CD4-positive, alpha-beta T cell treated with Interleukin-2 at 100 ng/mL for 4 hours (primary cell): ENCODE measurements at regions not wholly inside any gene's neighbourhood (a gene's known extent, or its start where the extent isn't known, plus 50 kb on each side); places are given as distances from the start of the nearest gene placed in this dataset.
A peak's percentile ranks its signal among the peaks of the same experiment; 100 is the strongest.
"Not testable (repeated sequence)": the region's sequence is repeated elsewhere in the genome, so short reads cannot be mapped to it uniquely, and the experiment has no call there.

Experiments
- DNase-seq: peaks from one replicate; pipeline ENCODE4 v3.0.0-alpha.2; 2020; ENCODE audit warnings: low spot score

DNA sequence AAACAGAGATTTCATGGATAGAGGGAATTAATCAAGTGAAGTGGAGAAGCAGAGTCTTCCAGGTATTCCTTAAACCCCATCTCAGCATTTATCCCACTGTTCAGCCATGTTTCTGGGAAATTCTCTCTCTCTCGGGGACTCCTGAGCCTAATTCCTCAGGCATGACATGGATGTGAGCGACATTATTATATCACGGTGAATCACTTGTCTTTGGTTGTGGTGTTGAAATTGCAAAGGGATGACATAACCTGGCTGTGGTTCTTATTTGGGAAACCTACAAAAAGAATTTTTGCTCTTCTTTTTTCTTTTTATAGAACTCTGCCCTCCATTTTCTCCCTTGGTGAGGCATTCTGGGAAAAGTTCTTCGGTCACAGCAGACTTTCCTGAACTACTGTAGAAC is 457.9 kb upstream of the PTGER4 start:
- DNase-seq = no peak

GRCh38 chr5:40221255-40221654 is 458.5 kb upstream of the PTGER4 start:
- no peak for DNase-seq

GRCh38 chr5:40220260-40220659 is 459.5 kb upstream of the PTGER4 start:
- no peak for DNase-seq

DNA sequence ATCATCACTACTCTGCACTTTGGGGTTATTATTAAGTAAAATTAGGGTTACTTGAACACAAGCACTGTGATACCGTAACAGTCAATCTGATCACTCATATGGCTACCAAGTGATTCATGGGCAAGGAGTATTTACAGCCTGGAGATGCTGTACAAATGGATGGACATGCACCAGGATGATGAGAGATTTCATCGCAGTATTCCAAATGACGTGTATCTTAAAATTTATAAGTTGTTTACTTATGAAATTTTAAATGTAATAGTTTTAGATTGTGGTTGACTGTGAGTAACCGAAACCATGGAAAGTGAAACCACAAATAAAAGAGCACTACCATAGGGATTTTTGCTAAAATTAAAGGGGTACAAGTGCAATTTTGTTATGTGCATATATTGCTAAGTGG is 462.2 kb upstream of the PTGER4 start:
- DNase-seq = no peak

DNA sequence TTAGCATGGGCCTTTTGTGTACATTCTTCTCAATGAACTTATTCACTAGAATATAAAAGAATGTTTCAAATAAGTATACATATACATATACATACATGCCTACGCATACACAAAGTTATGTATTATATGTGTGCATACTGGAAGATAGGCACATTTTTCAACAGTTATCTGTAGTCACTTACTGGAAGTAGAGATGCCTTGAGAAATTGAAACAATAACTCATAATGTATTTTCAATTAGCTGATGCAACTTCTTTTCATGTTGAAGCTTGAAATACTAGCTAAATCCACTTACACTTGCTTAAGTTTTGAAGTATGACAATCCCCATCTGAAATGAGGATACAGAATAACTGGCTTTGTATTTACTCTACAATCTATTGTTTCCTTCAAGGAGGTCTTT is 469.0 kb upstream of the PTGER4 start:
- no peak for DNase-seq

DNA sequence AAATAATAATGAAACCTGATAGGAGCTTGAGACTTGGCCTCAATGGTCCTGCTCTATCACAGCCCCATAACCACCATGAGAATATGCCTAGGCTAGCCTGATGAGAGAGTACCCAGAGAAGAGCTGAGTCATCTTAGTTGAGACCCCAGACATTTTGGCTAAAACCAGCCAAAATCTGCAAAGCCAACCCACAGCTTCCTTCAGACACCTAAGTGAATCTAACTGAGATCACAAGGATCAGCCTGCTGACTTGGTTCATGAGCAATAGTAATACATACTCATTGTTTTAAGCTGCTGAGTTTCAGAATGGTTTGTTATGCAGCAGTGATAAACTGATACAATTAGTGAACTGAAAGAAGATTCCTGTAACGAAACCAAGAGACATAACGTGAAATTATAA is 473.7 kb upstream of the PTGER4 start:
- no peak for DNase-seq

- DNase-seq = no peak
Measured at GRCh38 chr5:40204144-40204543, 475.6 kb upstream of the PTGER4 start.

- no peak for DNase-seq
Measured at GRCh38 chr5:40202814-40203440, 476.8 kb upstream of the PTGER4 start.

GRCh38 chr5:40198736-40199135 is 481.0 kb upstream of the PTGER4 start:
- no peak for DNase-seq

- DNase-seq = not testable (repeated sequence)
Measured at GRCh38 chr5:40195574-40195973, 484.1 kb upstream of the PTGER4 start.

GRCh38 chr5:40191150-40191549 is 488.6 kb upstream of the PTGER4 start:
- DNase-seq = no peak

DNA sequence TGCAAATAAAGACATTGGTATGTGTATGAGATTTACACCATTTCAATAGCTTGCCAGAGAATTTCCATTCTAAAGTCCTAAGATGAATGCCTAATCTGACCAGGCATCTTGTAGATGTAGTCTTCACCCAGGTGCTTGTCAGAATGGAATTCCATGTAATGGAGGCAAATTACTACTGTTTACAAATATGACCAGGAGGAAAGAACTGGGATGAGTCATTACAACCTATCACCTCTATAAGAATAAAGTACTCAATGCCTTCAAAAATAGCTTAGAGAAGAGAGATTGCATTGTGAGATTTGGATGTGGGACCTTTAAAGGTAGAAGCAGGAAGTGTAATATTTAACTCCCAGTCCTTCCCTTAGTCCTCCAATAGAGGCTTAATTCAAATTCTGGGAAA is 507.0 kb upstream of the PTGER4 start:
- no peak for DNase-seq

- no peak for DNase-seq
Measured at GRCh38 chr5:40171971-40172370, 507.7 kb upstream of the PTGER4 start.

DNA sequence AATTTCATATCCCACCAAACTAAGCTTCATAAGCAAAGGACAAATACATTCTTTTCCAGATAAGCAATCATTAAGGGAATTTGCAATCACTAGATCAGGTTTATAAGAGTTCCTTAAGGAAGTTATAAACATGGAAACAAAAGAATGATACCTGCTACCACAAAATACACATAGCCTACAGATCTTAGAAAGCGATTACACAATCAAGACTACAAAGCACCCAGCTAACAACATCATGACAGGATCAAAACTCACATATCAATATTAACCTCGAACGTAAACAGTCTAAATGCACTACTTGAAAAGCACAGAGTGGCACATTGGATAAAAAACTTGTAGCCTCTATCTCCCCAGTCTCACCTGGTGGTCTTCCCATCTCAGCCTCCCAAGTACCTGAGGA is 512.4 kb upstream of the PTGER4 start:
- no peak for DNase-seq

- no peak for DNase-seq
Measured at GRCh38 chr5:40166802-40167201, 512.9 kb upstream of the PTGER4 start.

GRCh38 chr5:40165789-40166728 is 513.7 kb upstream of the PTGER4 start:
- peak; percentile 35 for DNase-seq

GRCh38 chr5:40165106-40165788 is 514.5 kb upstream of the PTGER4 start:
- no peak for DNase-seq

GRCh38 chr5:40160435-40160834 is 519.3 kb upstream of the PTGER4 start:
- no peak for DNase-seq

DNA sequence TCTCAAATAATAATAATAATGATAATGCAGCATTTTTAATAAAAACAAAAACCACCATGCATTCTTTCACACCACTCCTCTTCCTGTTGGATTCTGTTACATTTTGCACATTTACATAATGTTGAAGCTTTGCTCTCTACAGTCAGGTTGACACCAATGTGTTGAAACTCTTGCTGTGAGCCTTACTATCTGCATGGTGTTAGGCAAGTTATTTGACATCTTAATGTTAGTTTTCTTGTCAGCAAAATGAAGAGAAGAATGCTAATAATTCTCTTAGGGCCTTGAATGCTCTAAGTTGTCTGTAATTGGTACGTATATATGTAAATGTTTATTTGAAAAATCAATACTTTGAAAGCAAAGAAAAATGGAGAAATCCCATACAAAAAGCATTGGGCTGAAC is 525.5 kb upstream of the PTGER4 start:
- no peak for DNase-seq

DNA sequence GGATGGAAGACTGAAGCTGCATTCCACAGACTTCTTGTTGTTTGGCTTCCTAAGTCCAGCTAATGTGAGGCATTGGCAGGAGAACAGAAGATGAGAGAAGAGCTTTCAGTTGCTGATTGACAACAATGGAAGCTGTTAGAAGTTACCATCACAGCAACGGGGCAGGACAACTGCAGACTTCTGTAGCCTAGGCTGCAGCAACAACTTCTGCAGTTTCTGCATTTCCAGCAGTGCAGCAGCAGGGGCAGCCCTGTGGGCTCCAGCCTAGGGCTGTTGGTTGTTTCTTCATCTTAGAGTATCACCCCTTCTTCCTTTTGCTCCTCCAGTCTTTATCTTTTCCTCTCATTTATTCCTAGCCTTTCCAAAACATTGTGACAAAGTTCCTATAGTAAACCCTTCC is 528.8 kb upstream of the PTGER4 start:
- no peak for DNase-seq

- DNase-seq = no peak
Measured at GRCh38 chr5:40141896-40142295, 537.8 kb upstream of the PTGER4 start.

DNA sequence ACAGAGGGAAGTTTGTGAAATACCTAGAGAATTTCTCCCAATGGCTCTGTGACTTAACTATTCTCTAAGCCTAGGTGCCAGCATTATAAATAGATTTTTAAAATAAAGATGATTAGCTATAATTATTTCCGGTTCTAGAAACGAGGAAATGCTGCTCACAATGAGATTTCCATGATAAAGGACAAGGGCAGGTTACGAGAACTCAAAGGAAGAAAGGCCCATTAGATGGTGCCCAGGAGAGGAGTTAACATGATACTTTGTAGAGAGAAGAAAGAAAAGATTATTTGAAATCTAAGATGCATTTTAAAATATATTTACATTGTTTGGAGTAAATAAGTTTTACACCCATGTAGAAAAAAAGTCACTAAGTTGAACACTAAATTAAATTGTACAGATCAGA is 538.3 kb upstream of the PTGER4 start:
- DNase-seq = no peak

DNA sequence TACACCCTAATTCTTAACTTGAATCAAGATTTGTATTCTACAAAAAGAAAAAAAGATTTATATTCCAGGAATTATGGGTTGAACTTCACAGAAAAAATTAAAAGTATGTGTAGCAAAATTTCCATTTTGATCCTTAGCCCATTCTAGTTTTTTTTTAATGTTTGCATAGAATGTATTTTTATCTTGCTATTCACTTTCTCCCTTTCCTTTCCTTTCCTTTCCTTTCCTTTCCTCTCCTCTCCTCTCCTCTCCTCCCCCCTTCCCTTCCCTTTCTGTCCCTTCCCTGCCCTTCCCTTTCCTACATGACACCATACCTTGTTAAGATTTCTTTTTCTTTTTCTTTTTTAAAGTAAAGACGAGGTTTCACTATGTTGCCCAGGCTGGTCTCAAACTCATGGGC is 542.5 kb upstream of the PTGER4 start:
- no peak for DNase-seq
